ENCODE measurements at regions not wholly inside any gene's neighbourhood (a gene's known extent, or its start where the extent isn't known, plus 50 kb on each side); places are given as distances from the start of the nearest gene placed in this dataset.
"Not testable (repeated sequence)": the region's sequence is repeated elsewhere in the genome, so short reads cannot be mapped to it uniquely, and the experiment has no call there.

DNA sequence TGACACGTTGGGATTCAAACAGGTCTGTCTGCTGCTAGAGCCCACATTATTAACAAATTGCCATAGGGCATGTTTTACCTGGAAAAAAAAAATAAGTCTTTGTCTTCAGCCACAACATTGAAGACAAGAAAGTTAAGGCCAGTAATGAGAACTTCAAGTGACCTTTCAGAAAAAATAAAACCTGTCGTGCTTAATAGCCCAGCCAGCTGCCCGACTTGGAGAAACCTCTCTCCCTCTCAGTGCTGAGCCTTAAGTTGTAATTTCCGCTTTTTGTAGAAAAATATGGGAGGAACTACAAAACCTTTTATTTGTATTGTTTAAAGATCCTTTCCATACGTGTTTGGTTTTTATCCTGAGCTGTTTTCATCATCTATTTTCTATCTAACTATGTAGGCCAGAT is 454.3 kb upstream of the SLITRK6 start:
- not testable (repeated sequence) for H3K27me3 ChIP-seq; H3K27ac ChIP-seq; H3K4me3 ChIP-seq; H3K36me3 ChIP-seq; DNase-seq (ENCODE audit: low spot score in 2 of 2); H3K4me1 ChIP-seq; H3K9me3 ChIP-seq
- WGBS, 2 donors, result no CpG with 5 or more reads among the region's 5 CpGs

- H3K4me3 ChIP-seq; H3K27ac ChIP-seq; H3K9me3 ChIP-seq; H3K36me3 ChIP-seq; H3K27me3 ChIP-seq; DNase-seq (ENCODE audit: low spot score in 2 of 2); H3K4me1 ChIP-seq: not testable (repeated sequence)
- no CpG with 5 or more reads among the region's 2 CpGs for WGBS, 2 donors
These were observed 456.6 kb upstream of the SLITRK6 start for GRCh38 chr13:86255820-86256219.

DNA sequence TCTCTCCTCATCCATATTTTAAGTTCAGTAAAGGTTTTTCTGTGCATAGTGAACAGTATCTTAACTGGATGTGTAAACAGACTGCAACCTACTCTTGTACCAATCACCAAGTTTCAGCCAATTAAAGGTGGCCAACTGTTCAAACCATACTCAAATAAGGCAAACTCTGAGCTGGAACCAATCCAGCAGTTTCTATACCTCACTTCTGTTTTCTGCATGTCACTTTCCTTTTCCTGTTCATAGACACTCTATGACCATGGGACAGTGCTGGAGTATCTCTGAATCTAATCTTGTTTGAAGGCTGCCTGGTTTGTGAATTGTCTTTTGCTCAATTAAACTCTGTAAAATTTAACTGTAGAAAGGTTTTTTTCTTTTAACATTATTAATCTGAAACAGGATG is 470.3 kb upstream of the SLITRK6 start:
- no peak overlapping the region for H3K4me3 ChIP-seq
- H3K27me3 ChIP-seq, result no peaks in the 10 kb centered on the region
- no peaks in the 10 kb centered on the region for H3K4me1 ChIP-seq
- DNase-seq (ENCODE audit: low spot score in 2 of 2), result no peak
- H3K27ac ChIP-seq, result no peak overlapping the region
- TF ChIP-seq CTCF (IDR thresholded peaks at IDR 0.05) (no peak), EP300 (IDR thresholded peaks at IDR 0.05) (no peak), POLR2A (IDR thresholded peaks at IDR 0.05) (no peak)
- no peaks in the 10 kb centered on the region for H3K9me3 ChIP-seq
- no peaks in the 10 kb centered on the region for H3K36me3 ChIP-seq

DNA sequence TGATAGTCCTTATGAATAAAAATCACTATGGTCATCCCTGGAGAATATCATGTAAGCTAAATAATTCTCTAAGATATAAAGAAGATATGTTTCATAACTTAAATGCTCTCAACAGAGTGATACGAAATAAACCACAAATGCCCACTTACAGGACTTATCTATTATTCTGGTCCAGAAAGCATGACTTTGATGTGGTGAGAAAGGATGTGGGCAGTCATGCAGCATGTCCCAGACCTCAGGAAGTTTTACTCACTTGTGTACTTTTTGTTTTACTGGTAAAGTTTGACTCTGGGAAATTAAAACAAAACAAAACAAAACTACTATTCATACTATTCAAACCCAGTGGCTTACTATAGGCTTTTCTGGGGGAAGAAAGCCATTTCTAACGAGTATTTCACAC is 483.2 kb upstream of the SLITRK6 start:
- no peak for TF ChIP-seq POLR2A (IDR thresholded peaks at IDR 0.05)
- no peak for TF ChIP-seq EP300 (IDR thresholded peaks at IDR 0.05)
- no peak for TF ChIP-seq CTCF (IDR thresholded peaks at IDR 0.05)
- 1 to 8% methylated on average over 2 of the region's 2 CpGs for WGBS, 2 donors
- no peaks in the 10 kb centered on the region for H3K36me3 ChIP-seq
- no peaks in the 10 kb centered on the region for H3K27me3 ChIP-seq
- no peak overlapping the region for H3K27ac ChIP-seq
- H3K4me3 ChIP-seq, result no peak overlapping the region
- H3K4me1 ChIP-seq, result no peaks in the 10 kb centered on the region
- DNase-seq (ENCODE audit: low spot score in 2 of 2), result no peak
- no peaks in the 10 kb centered on the region for H3K9me3 ChIP-seq

GRCh38 chr13:86283031-86283430 is 483.8 kb upstream of the SLITRK6 start:
- Histone ChIP-seq H3K27ac (no peak overlapping the region), H3K27me3 (no peaks in the 10 kb centered on the region), H3K4me1 (no peaks in the 10 kb centered on the region), H3K9me3 (no peaks in the 10 kb centered on the region), H3K4me3 (no peak overlapping the region), H3K36me3 (no peaks in the 10 kb centered on the region)
- 86 to 87% methylated on average over 3 of the region's 3 CpGs for WGBS, 2 donors
- no peak for TF ChIP-seq CTCF (IDR thresholded peaks at IDR 0.05)
- no peak for TF ChIP-seq POLR2A (IDR thresholded peaks at IDR 0.05)
- TF ChIP-seq EP300 (IDR thresholded peaks at IDR 0.05), result no peak
- DNase-seq (ENCODE audit: low spot score in 2 of 2), result no peak

GRCh38 chr13:86298725-86299124 is 499.5 kb upstream of the SLITRK6 start:
- 74% methylated on average over 3 of the region's 3 CpGs for WGBS, 2 donors

More at GRCh38 chr13:86298725-86299124, 499.5 kb upstream of the SLITRK6 start:
- Histone ChIP-seq H3K36me3 (no peaks in the 10 kb centered on the region), H3K4me1 (no peaks in the 10 kb centered on the region), H3K9me3 (no peaks in the 10 kb centered on the region), H3K27me3 (no peaks in the 10 kb centered on the region), H3K27ac (no peak overlapping the region), H3K4me3 (no peak overlapping the region)
- no peak for TF ChIP-seq EP300 (IDR thresholded peaks at IDR 0.05)
- TF ChIP-seq CTCF (IDR thresholded peaks at IDR 0.05), result no peak
- TF ChIP-seq POLR2A (IDR thresholded peaks at IDR 0.05), result no peak
- DNase-seq (ENCODE audit: low spot score in 2 of 2), result no peak
